Medulla oblongata (tissue), 1 donor: ENCODE measurements at regions not wholly inside any gene's neighbourhood (a gene's known extent, or its start where the extent isn't known, plus 50 kb on each side); places are given as distances from the start of the nearest gene placed in this dataset.

Experiments used
- DNase-seq: peaks from one replicate; pipeline ENCODE4 v3.0.0-alpha.2; 2015; ENCODE audit errors: extremely low spot score

- DNase-seq = no peak
Observed at GRCh38 chr5:91722736-91723467, 339.8 kb upstream of the ARRDC3 start.

GRCh38 chr5:91712718-91713117 is 329.6 kb upstream of the ARRDC3 start:
- no peak for DNase-seq

- no peak for DNase-seq
Observed at GRCh38 chr5:91707521-91707841, 324.4 kb upstream of the ARRDC3 start.

GRCh38 chr5:91706785-91707520 is 323.8 kb upstream of the ARRDC3 start:
- DNase-seq = no peak

GRCh38 chr5:91703128-91703527 is 320.0 kb upstream of the ARRDC3 start:
- no peak for DNase-seq

- no peak for DNase-seq
Observed at GRCh38 chr5:91699429-91699828, 316.3 kb upstream of the ARRDC3 start.

- no peak for DNase-seq
Observed at GRCh38 chr5:91691592-91691991, 308.5 kb upstream of the ARRDC3 start.

GRCh38 chr5:91690921-91691320 is 307.8 kb upstream of the ARRDC3 start:
- DNase-seq = no peak

- no peak for DNase-seq
Observed at GRCh38 chr5:91687430-91687829, 304.3 kb upstream of the ARRDC3 start.

GRCh38 chr5:91684625-91685024 is 301.5 kb upstream of the ARRDC3 start:
- DNase-seq = no peak

GRCh38 chr5:91670563-91670962 is 287.4 kb upstream of the ARRDC3 start:
- DNase-seq = no peak

GRCh38 chr5:91670122-91670521 is 287.0 kb upstream of the ARRDC3 start:
- DNase-seq = no peak

- no peak for DNase-seq
Observed at GRCh38 chr5:91668261-91668660, 285.1 kb upstream of the ARRDC3 start.

GRCh38 chr5:91652678-91653077 is 269.6 kb upstream of the ARRDC3 start:
- DNase-seq = no peak

- no peak for DNase-seq
Observed at GRCh38 chr5:91651704-91652103, 268.6 kb upstream of the ARRDC3 start.

- DNase-seq = no peak
Observed at GRCh38 chr5:91645347-91645746, 262.2 kb upstream of the ARRDC3 start.

GRCh38 chr5:91643797-91644196 is 260.7 kb upstream of the ARRDC3 start:
- DNase-seq = no peak

GRCh38 chr5:91642581-91642980 is 259.5 kb upstream of the ARRDC3 start:
- DNase-seq = no peak

GRCh38 chr5:91641730-91642350 is 258.7 kb upstream of the ARRDC3 start:
- peak; percentile 50 for DNase-seq

GRCh38 chr5:91639744-91640143 is 256.6 kb upstream of the ARRDC3 start:
- no peak for DNase-seq

GRCh38 chr5:91638010-91638409 is 254.9 kb upstream of the ARRDC3 start:
- DNase-seq = no peak

- DNase-seq = no peak
Observed at GRCh38 chr5:91635950-91636734, 253.0 kb upstream of the ARRDC3 start.
